Karpas-422 (cell line): ENCODE measurements at regions not wholly inside any gene's neighbourhood (a gene's known extent, or its start where the extent isn't known, plus 50 kb on each side); places are given as distances from the start of the nearest gene placed in this dataset.
"Not testable (repeated sequence)": the region's sequence is repeated elsewhere in the genome, so short reads cannot be mapped to it uniquely, and the experiment has no call there.

ENCODE experiments used
- DNase-seq: peaks from one replicate; pipeline ENCODE4 v3.0.0-alpha.2; 2015
- H2AFZ ChIP-seq: fragments of 200-600 bp; sonication (generic); 2 replicates; pipeline ENCODE4 v1.6.1; 2014; ENCODE audit warnings: antibody characterized with exemption, low read length, mixed read lengths
- H3K27ac ChIP-seq: fragments of 200-600 bp; sonication (generic); 2 replicates; pipeline ENCODE4 v1.5.1; 2014; ENCODE audit warnings: mild to moderate bottlenecking, low read length, moderate library complexity
- H3K27me3 ChIP-seq: fragments of 200-600 bp; sonication (generic); 2 replicates; pipeline ENCODE4 v1.6.1; 2014; ENCODE audit warnings: low read length, mixed read lengths
- H3K36me3 ChIP-seq: fragments of 200-600 bp; sonication (generic); 2 replicates; pipeline ENCODE4 v1.6.1; 2014; ENCODE audit warnings: low read length, mixed read lengths; ENCODE audit not compliant: insufficient read depth
- H3K4me1 ChIP-seq: fragments of 200-600 bp; sonication (generic); 2 replicates; pipeline ENCODE4 v1.6.1; 2014; ENCODE audit warnings: mild to moderate bottlenecking, low read length, mixed read lengths
- H3K4me2 ChIP-seq: fragments of 200-600 bp; sonication (generic); 2 replicates; pipeline ENCODE4 v1.6.1; 2014; ENCODE audit warnings: low read length, low read depth, mild to moderate bottlenecking; ENCODE audit not compliant: poor library complexity, severe bottlenecking
- H3K4me3 ChIP-seq: fragments of 200-600 bp; sonication (generic); 2 replicates; pipeline ENCODE4 v1.5.1; 2014; ENCODE audit warnings: mild to moderate bottlenecking, antibody characterized with exemption, low read length, mixed read lengths
- H3K79me2 ChIP-seq: fragments of 200-600 bp; sonication (generic); 2 replicates; pipeline ENCODE4 v1.6.1; 2014; ENCODE audit warnings: mild to moderate bottlenecking, low read length, mixed read lengths
- H3K9ac ChIP-seq: fragments of 200-600 bp; sonication (generic); 2 replicates; pipeline ENCODE4 v1.6.0; 2014; ENCODE audit warnings: low read length
- H3K9me2 ChIP-seq: fragments of 200-600 bp; sonication (generic), shearing (Covaris generic); replicated peaks from 2 replicates; pipeline ENCODE4 v1.6.0; 2014; ENCODE audit warnings: mild to moderate bottlenecking, low read length, moderate library complexity; ENCODE audit not compliant: insufficient read depth
- H3K9me3 ChIP-seq: fragments of 300-700, 200-600 bp; sonication (generic); 2 replicates; pipeline ENCODE4 v1.6.1; 2014; ENCODE audit warnings: low read length, mixed read lengths
- H4K20me1 ChIP-seq: fragments of 200-600 bp; sonication (generic); 2 replicates; pipeline ENCODE4 v1.6.1; 2014; ENCODE audit warnings: mild to moderate bottlenecking, antibody characterized with exemption, low read length, low read depth; ENCODE audit not compliant: insufficient read depth

GRCh38 chr7:68767462-68767861, 830.8 kb upstream of the AUTS2 start:
- DNase-seq: no peak
- H3K36me3 ChIP-seq: no peaks in the 10 kb centered on the region
- H3K79me2 ChIP-seq: no peaks in the 10 kb centered on the region
- H3K4me3 ChIP-seq: no peak overlapping the region
- H3K27me3 ChIP-seq: no peaks in the 10 kb centered on the region
- H3K9ac ChIP-seq: no peak overlapping the region
- no peak overlapping the region for H2AFZ ChIP-seq
- no peaks in the 10 kb centered on the region for H3K9me2 ChIP-seq
- no peak overlapping the region for H3K4me2 ChIP-seq
- no peaks in the 10 kb centered on the region for H4K20me1 ChIP-seq
- peaks cover under 1% of the 10 kb centered on the region; the same call in 1 of the 2 replicates for H3K9me3 ChIP-seq
- no peaks in the 10 kb centered on the region for H3K4me1 ChIP-seq
- H3K27ac ChIP-seq: no peak overlapping the region

DNA sequence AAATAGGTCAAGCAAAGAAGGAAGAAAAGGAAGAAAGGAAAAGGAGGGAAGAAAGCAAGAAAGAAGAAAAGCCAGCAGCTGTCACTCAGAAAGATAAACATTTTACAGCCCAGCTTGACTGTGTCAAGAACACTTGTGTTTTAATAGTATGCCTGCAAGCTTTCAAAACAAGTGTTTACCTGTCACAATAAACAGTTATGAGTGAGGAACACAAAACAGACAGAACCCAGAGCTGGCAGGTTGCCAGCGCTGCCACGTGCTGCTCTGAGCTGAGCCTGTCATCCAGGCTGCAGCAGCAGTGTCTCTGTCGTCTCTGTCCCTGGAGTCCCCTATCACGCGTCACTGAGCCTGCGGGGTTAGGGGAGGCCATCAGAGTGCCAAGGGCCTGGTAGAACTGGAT, 827.6 kb upstream of the AUTS2 start:
- no peaks in the 10 kb centered on the region for H3K36me3 ChIP-seq
- no peaks in the 10 kb centered on the region for H3K9me2 ChIP-seq
- no peaks in the 10 kb centered on the region for H3K9me3 ChIP-seq
- H3K9ac ChIP-seq: no peak overlapping the region
- H3K27ac ChIP-seq: no peak overlapping the region
- no peaks in the 10 kb centered on the region for H3K27me3 ChIP-seq
- no peak overlapping the region for H2AFZ ChIP-seq
- no peaks in the 10 kb centered on the region for H3K4me1 ChIP-seq
- no peak overlapping the region for H3K4me2 ChIP-seq
- no peaks in the 10 kb centered on the region for H3K79me2 ChIP-seq
- H3K4me3 ChIP-seq: no peak overlapping the region
- no peak for DNase-seq
- H4K20me1 ChIP-seq: no peaks in the 10 kb centered on the region

GRCh38 chr7:68776326-68776725, 821.9 kb upstream of the AUTS2 start:
- no peaks in the 10 kb centered on the region for H3K9me3 ChIP-seq
- H2AFZ ChIP-seq: no peak overlapping the region
- no peaks in the 10 kb centered on the region for H4K20me1 ChIP-seq
- H3K4me1 ChIP-seq: peaks cover 3% of the 10 kb centered on the region; the same call in 1 of the 2 replicates
- no peaks in the 10 kb centered on the region for H3K27me3 ChIP-seq
- H3K79me2 ChIP-seq: no peaks in the 10 kb centered on the region
- no peak overlapping the region for H3K9ac ChIP-seq
- no peak overlapping the region for H3K27ac ChIP-seq
- no peaks in the 10 kb centered on the region for H3K36me3 ChIP-seq
- H3K4me2 ChIP-seq: no peak overlapping the region
- no peak for DNase-seq
- no peaks in the 10 kb centered on the region for H3K9me2 ChIP-seq
- H3K4me3 ChIP-seq: no peak overlapping the region

DNA sequence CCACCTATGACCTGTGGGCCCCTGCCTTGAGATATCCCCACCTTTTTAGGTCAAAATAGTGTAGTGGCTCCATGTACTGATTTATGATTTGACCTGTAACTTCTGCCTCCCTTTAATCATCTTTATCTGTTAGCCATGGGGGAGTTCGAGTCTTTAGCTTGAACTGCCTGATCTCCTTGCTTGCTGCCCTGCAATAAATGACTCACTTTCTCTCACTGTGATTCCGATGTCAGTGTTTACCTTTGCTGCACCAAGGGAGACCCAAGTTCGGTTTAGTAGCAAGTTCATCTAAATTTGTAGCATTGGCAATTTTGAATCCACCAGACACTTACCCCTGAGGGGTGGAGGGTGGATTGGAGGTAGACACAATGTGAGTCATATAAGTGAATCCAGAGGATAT, 814.6 kb upstream of the AUTS2 start:
- Histone ChIP-seq H3K79me2 (no peaks in the 10 kb centered on the region), H3K9ac (no peak overlapping the region), H3K9me2 (no peaks in the 10 kb centered on the region), H2AFZ (no peak overlapping the region), H3K27ac (no peak overlapping the region), H3K4me2 (no peak overlapping the region), H3K4me1 (no peaks in the 10 kb centered on the region), H3K27me3 (no peaks in the 10 kb centered on the region), H4K20me1 (no peaks in the 10 kb centered on the region), H3K36me3 (no peaks in the 10 kb centered on the region), H3K9me3 (no peaks in the 10 kb centered on the region), H3K4me3 (no peak overlapping the region)
- DNase-seq: no peak

- no peak for DNase-seq
- Histone ChIP-seq H3K9ac (no peak overlapping the region), H3K4me1 (no peaks in the 10 kb centered on the region), H3K9me2 (no peaks in the 10 kb centered on the region), H3K27ac (no peak overlapping the region), H3K9me3 (no peaks in the 10 kb centered on the region), H4K20me1 (no peaks in the 10 kb centered on the region), H3K4me2 (no peak overlapping the region), H3K4me3 (no peak overlapping the region), H2AFZ (no peak overlapping the region), H3K36me3 (no peaks in the 10 kb centered on the region), H3K27me3 (no peaks in the 10 kb centered on the region), H3K79me2 (no peaks in the 10 kb centered on the region)
These were observed 813.2 kb upstream of the AUTS2 start for GRCh38 chr7:68785036-68785435.

GRCh38 chr7:68787566-68787965, 810.7 kb upstream of the AUTS2 start:
- DNase-seq: no peak
- H3K27me3 ChIP-seq: no peaks in the 10 kb centered on the region

GRCh38 chr7:68788529-68788928, 809.7 kb upstream of the AUTS2 start:
- H2AFZ ChIP-seq, H3K4me3 ChIP-seq, H3K9me2 ChIP-seq, H3K27me3 ChIP-seq, H4K20me1 ChIP-seq, DNase-seq, H3K27ac ChIP-seq, H3K36me3 ChIP-seq, H3K4me1 ChIP-seq, H3K9ac ChIP-seq, H3K4me2 ChIP-seq, H3K79me2 ChIP-seq, H3K9me3 ChIP-seq: not testable (repeated sequence)

More at GRCh38 chr7:68787566-68787965, 810.7 kb upstream of the AUTS2 start:
- H4K20me1 ChIP-seq: no peaks in the 10 kb centered on the region
- no peaks in the 10 kb centered on the region for H3K9me3 ChIP-seq
- H3K27ac ChIP-seq: no peak overlapping the region
- H3K4me3 ChIP-seq: no peak overlapping the region
- no peaks in the 10 kb centered on the region for H3K79me2 ChIP-seq
- H3K9me2 ChIP-seq: no peaks in the 10 kb centered on the region
- H3K36me3 ChIP-seq: no peaks in the 10 kb centered on the region
- no peak overlapping the region for H3K4me2 ChIP-seq
- H2AFZ ChIP-seq: no peak overlapping the region
- no peaks in the 10 kb centered on the region for H3K4me1 ChIP-seq
- no peak overlapping the region for H3K9ac ChIP-seq

DNA sequence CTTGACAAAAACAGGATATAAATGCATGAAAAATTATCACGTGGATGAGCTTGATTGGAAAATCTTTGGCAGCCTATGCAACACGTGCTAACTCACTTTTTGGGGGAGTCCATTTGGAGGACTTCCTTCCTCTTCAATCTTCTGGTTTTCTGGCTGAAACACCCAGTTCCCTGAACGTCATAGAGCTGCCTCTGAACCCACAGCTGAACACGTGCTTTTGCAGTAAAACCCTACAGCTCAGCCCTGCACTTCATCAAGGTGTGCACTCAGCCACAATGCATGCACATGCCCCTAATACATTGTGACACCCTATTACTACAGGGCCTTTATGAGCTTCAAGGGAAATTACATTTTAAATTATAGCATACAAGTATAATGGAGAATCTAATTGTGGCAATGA, 808.7 kb upstream of the AUTS2 start:
- H3K27me3 ChIP-seq: no peaks in the 10 kb centered on the region
- no peak for DNase-seq

GRCh38 chr7:68792351-68792750, 805.9 kb upstream of the AUTS2 start:
- no peak overlapping the region for H2AFZ ChIP-seq
- no peaks in the 10 kb centered on the region for H3K9me2 ChIP-seq
- DNase-seq: no peak
- no peaks in the 10 kb centered on the region for H3K27me3 ChIP-seq
- H3K9ac ChIP-seq: no peak overlapping the region
- no peaks in the 10 kb centered on the region for H3K79me2 ChIP-seq
- H3K4me1 ChIP-seq: no peaks in the 10 kb centered on the region
- H3K27ac ChIP-seq: no peak overlapping the region
- no peaks in the 10 kb centered on the region for H3K36me3 ChIP-seq
- no peak overlapping the region for H3K4me2 ChIP-seq
- H3K9me3 ChIP-seq: no peaks in the 10 kb centered on the region
- H3K4me3 ChIP-seq: no peak overlapping the region
- no peaks in the 10 kb centered on the region for H4K20me1 ChIP-seq

More for the DNA sequence above, 808.7 kb upstream of the AUTS2 start:
- no peaks in the 10 kb centered on the region for H3K36me3 ChIP-seq
- no peak overlapping the region for H3K9ac ChIP-seq
- no peak overlapping the region for H3K27ac ChIP-seq
- no peak overlapping the region for H3K4me2 ChIP-seq
- H3K4me3 ChIP-seq: no peak overlapping the region
- no peaks in the 10 kb centered on the region for H3K9me2 ChIP-seq
- H2AFZ ChIP-seq: no peak overlapping the region
- no peaks in the 10 kb centered on the region for H3K79me2 ChIP-seq
- H4K20me1 ChIP-seq: no peaks in the 10 kb centered on the region
- no peaks in the 10 kb centered on the region for H3K9me3 ChIP-seq
- no peaks in the 10 kb centered on the region for H3K4me1 ChIP-seq
